Breast epithelium (tissue), 3 donors: ENCODE measurements at regions not wholly inside any gene's neighbourhood (a gene's known extent, or its start where the extent isn't known, plus 50 kb on each side); places are given as distances from the start of the nearest gene placed in this dataset.

Experiments
- CTCF ChIP-seq, 3 donors: fragments of 450-650 bp; IDR thresholded peaks; one replicate each; pipeline ENCODE4 v1.5.1; 2016 to 2017; ENCODE audit warnings: antibody characterized with exemption in 3 of 3, mild to moderate bottlenecking in 3 of 3, moderate library complexity in 3 of 3
- POLR2A ChIP-seq: fragments of 450-650 bp; IDR thresholded peaks from one replicate; pipeline ENCODE4 v1.6.1; 2016; ENCODE audit warnings: antibody characterized with exemption, mild to moderate bottlenecking, moderate library complexity
- POLR2AphosphoS5 ChIP-seq, 3 donors: sonication (generic); formaldehyde crosslinking; IDR thresholded peaks; one replicate each; pipeline ENCODE4 v1.6.1; 2017; ENCODE audit warnings: antibody characterized with exemption in 3 of 3

GRCh38 chrX:129125122-129125914, 398.0 kb downstream of the SMARCA1 start:
- no peak for TF ChIP-seq CTCF (IDR thresholded peaks at IDR 0.05)
- no peak for TF ChIP-seq POLR2A
- no peak for TF ChIP-seq POLR2AphosphoS5 (IDR thresholded peaks at IDR 0.05)
